Tibial artery (tissue), 4 donors: ENCODE measurements at regions not wholly inside any gene's neighbourhood (a gene's known extent, or its start where the extent isn't known, plus 50 kb on each side); places are given as distances from the start of the nearest gene placed in this dataset.

Experiments
- DNase-seq, 2 donors: peaks; one replicate each; pipeline ENCODE4 v3.0.0-alpha.2; 2019
- H3K27ac ChIP-seq, 2 donors: fragments of 200-600 bp; sonication (generic) in 1 of 2; 1 replicate in 1 of 2; 2 replicates in 1 of 2; pipeline ENCODE4 v1.5.1; 2018 to 2019; ENCODE audit warnings: mild to moderate bottlenecking in 1 of 2
- H3K27me3 ChIP-seq, 2 donors: fragments of 200-600 bp; sonication (generic) in 1 of 2; one replicate each; pipeline versions ENCODE4 v1.5.1 to v1.6.0; 2016 to 2019
- H3K36me3 ChIP-seq, 3 donors: fragments of 200-600 bp; sonication (generic) in 2 of 3; one replicate each; pipeline ENCODE4 v1.5.1; 2016 to 2019; ENCODE audit warnings: mild to moderate bottlenecking in 2 of 3
- H3K4me1 ChIP-seq, 4 donors: fragments of 200-600 bp; sonication (generic) in 2 of 4; 1 replicate in 3 of 4; 2 replicates in 1 of 4; pipeline ENCODE4 v1.5.1; 2016 to 2019
- H3K4me3 ChIP-seq, 2 donors: fragments of 200-600 bp; sonication (generic) in 1 of 2; 1 replicate in 1 of 2; 2 replicates in 1 of 2; pipeline ENCODE4 v1.5.1; 2018 to 2019; ENCODE audit warnings: mild to moderate bottlenecking in 2 of 2
- H3K9me3 ChIP-seq, 3 donors: fragments of 200-600 bp; sonication (generic) in 1 of 3; one replicate each; pipeline ENCODE4 v1.5.1; 2016 to 2019
- CTCF ChIP-seq, 2 experiments: fragments of 200-600 bp in 1 of 2; fragments of 450-650 bp in 1 of 2; IDR thresholded peaks; one replicate each; pipeline ENCODE4 v1.5.1; 2017 to 2019; ENCODE audit warnings: antibody characterized with exemption in 2 of 2, mild to moderate bottlenecking in 1 of 2, moderate library complexity in 1 of 2
- intact Hi-C: fragments of 100-400 bp; cut with DNase I; formaldehyde crosslinking; loops from one replicate; pipeline ENCODE4 v1.15.0; 2023; ENCODE audit warnings: low total_unique reads

GRCh38 chr1:94707321-94708298 lies 112.5 kb upstream of the SLC44A3 start:
- H3K36me3 ChIP-seq: no peaks in the 10 kb centered on the region
- no peak for DNase-seq
- H3K27ac ChIP-seq: peak overlapping the region; percentile 6 to 27
- no peak for TF ChIP-seq CTCF (IDR thresholded peaks at IDR 0.05)
- peaks cover 0 to 9% (median 4%) of the 10 kb centered on the region in 4 donors for H3K4me1 ChIP-seq
- H3K27me3 ChIP-seq: no peaks in the 10 kb centered on the region
- no peaks in the 10 kb centered on the region for H3K9me3 ChIP-seq
- no peak overlapping the region for H3K4me3 ChIP-seq
- intact Hi-C loops: no loop called here

- TF ChIP-seq CTCF (IDR thresholded peaks at IDR 0.05): no peak
- intact Hi-C loops: no loop called here
- H3K27me3 ChIP-seq: no peaks in the 10 kb centered on the region
- H3K4me1 ChIP-seq: peaks cover 0 to 12% (median 5%) of the 10 kb centered on the region in 4 donors
- H3K9me3 ChIP-seq: no peaks in the 10 kb centered on the region
- no peak overlapping the region for H3K27ac ChIP-seq
- H3K36me3 ChIP-seq: no peaks in the 10 kb centered on the region
- H3K4me3 ChIP-seq: no peak overlapping the region
- peak in 1 of 2 donors; percentile 71 for DNase-seq
Measured at GRCh38 chr1:94702442-94702815, 117.7 kb upstream of the SLC44A3 start.

DNA sequence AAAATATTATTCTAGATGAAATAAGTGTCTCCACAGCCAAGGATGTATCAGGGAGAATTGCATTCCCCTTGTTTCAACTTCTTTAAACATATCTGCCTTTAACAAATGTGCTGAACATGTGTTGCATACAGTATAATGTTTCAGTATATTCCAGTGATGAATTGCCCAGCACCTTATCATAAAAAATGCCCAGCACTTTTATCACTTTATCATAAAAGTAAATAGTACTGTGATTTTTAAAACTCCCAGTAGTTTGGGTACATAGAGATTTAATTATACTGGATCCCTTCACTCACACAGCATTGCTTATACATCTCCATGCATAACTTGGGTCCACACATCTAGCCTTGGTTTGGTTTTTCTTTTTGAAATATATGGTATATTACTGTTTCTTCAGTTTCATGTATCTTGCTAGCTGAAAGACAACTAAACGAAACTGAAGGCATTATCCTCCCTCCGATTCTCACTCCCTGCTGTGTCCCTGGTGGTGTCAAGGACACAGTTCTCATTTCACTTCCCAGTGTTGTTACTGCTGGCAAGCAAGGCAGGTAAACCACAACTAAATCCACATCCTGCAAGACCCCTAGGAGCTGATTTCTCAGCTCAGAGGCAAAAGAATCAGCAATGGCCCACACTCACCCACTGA lies 118.2 kb upstream of the SLC44A3 start:
- TF ChIP-seq CTCF (IDR thresholded peaks at IDR 0.05): no peak
- no peaks in the 10 kb centered on the region for H3K9me3 ChIP-seq
- no peak overlapping the region for H3K27ac ChIP-seq
- intact Hi-C loops: no loop called here
- no peak for DNase-seq
- H3K36me3 ChIP-seq: no peaks in the 10 kb centered on the region
- no peaks in the 10 kb centered on the region for H3K27me3 ChIP-seq
- no peak overlapping the region for H3K4me3 ChIP-seq
- H3K4me1 ChIP-seq: peaks cover 0 to 12% (median 5%) of the 10 kb centered on the region in 4 donors

GRCh38 chr1:94698759-94699502 lies 121.2 kb upstream of the SLC44A3 start:
- no peaks in the 10 kb centered on the region for H3K27me3 ChIP-seq
- no peaks in the 10 kb centered on the region for H3K9me3 ChIP-seq
- no peak overlapping the region for H3K4me3 ChIP-seq
- no peak for TF ChIP-seq CTCF (IDR thresholded peaks at IDR 0.05)
- H3K4me1 ChIP-seq: peaks cover 0 to 4% (median 0%) of the 10 kb centered on the region in 4 donors
- intact Hi-C loops: no loop called here
- no peaks in the 10 kb centered on the region for H3K36me3 ChIP-seq
- H3K27ac ChIP-seq: peak overlapping the region in 1 of 2 donors; percentile 17
- DNase-seq: no peak

GRCh38 chr1:94698356-94698755 lies 121.8 kb upstream of the SLC44A3 start:
- Histone ChIP-seq H3K4me1 (peaks cover 0 to 4% (median 0%) of the 10 kb centered on the region in 4 donors), H3K4me3 (no peak overlapping the region), H3K36me3 (no peaks in the 10 kb centered on the region), H3K27ac (peak overlapping the region in 1 of 2 donors; percentile 17), H3K27me3 (no peaks in the 10 kb centered on the region), H3K9me3 (no peaks in the 10 kb centered on the region)
- no peak for DNase-seq
- TF ChIP-seq CTCF (IDR thresholded peaks at IDR 0.05): no peak
- intact Hi-C loops: no loop called here
